Mesendoderm (in vitro differentiated cells): ENCODE measurements at regions not wholly inside any gene's neighbourhood (a gene's known extent, or its start where the extent isn't known, plus 50 kb on each side); places are given as distances from the start of the nearest gene placed in this dataset.

Experiments
- DNase-seq: peaks from one replicate; pipeline ENCODE4 v3.0.0; 2013
- H2AK5ac ChIP-seq: 2 replicates; pipeline ENCODE4 v1.6.1; 2013; ENCODE audit warnings: low read length, inconsistent platforms
- H2BK120ac ChIP-seq: 2 replicates; pipeline ENCODE4 v1.6.1; 2013; ENCODE audit warnings: low read depth, mild to moderate bottlenecking, low read length, moderate library complexity, mixed read lengths
- H2BK15ac ChIP-seq: replicated peaks from 2 replicates; pipeline ENCODE4 v1.6.1; 2013; ENCODE audit warnings: low read depth, mild to moderate bottlenecking, moderate library complexity
- H2BK5ac ChIP-seq: 2 replicates; pipeline ENCODE4 v1.6.1; 2013; ENCODE audit warnings: low read length, inconsistent platforms
- H3K18ac ChIP-seq: 2 replicates; pipeline ENCODE4 v1.6.1; 2013; ENCODE audit warnings: mild to moderate bottlenecking, low read length, mixed read lengths
- H3K23ac ChIP-seq: one replicate; pipeline ENCODE4 v1.6.1; 2013; ENCODE audit warnings: low read length
- H3K27ac ChIP-seq: 2 replicates; pipeline ENCODE4 v1.5.1; 2013; ENCODE audit warnings: low read depth, mild to moderate bottlenecking, inconsistent platforms, low read length, moderate library complexity
- H3K27me3 ChIP-seq: 2 replicates; pipeline ENCODE4 v1.6.1; 2013; ENCODE audit warnings: low read length, control low read depth, mild to moderate bottlenecking, inconsistent platforms; ENCODE audit not compliant: insufficient read depth, poor library complexity
- H3K36me3 ChIP-seq: 2 replicates; pipeline ENCODE4 v1.6.1; 2013; ENCODE audit warnings: low read length, inconsistent platforms; ENCODE audit not compliant: control insufficient read depth, insufficient read depth
- H3K4ac ChIP-seq: one replicate; pipeline ENCODE4 v1.6.1; 2013; ENCODE audit warnings: low read depth, mild to moderate bottlenecking, low read length, moderate library complexity
- H3K4me1 ChIP-seq: 2 replicates; pipeline ENCODE4 v1.6.1; 2013; ENCODE audit warnings: low read depth, low read length, inconsistent platforms; ENCODE audit not compliant: control insufficient read depth
- H3K4me2 ChIP-seq: 2 replicates; pipeline ENCODE4 v1.6.1; 2013; ENCODE audit warnings: low read length
- H3K4me3 ChIP-seq: 2 replicates; pipeline ENCODE4 v1.5.1; 2013; ENCODE audit warnings: mild to moderate bottlenecking, low read length
- H3K56ac ChIP-seq: one replicate; pipeline ENCODE4 v1.6.1; 2013; ENCODE audit warnings: low read length
- H3K79me1 ChIP-seq: 2 replicates; pipeline ENCODE4 v1.6.1; 2013; ENCODE audit warnings: low read length, inconsistent platforms
- H3K79me2 ChIP-seq: 2 replicates; pipeline ENCODE4 v1.6.1; 2013; ENCODE audit warnings: mild to moderate bottlenecking, low read length; ENCODE audit not compliant: control insufficient read depth, insufficient read depth
- H3K9ac ChIP-seq: 2 replicates; pipeline ENCODE4 v1.6.1; 2013; ENCODE audit warnings: low read length, inconsistent platforms
- H4K5ac ChIP-seq: one replicate; pipeline ENCODE4 v1.6.1; 2013; ENCODE audit warnings: low read length
- H4K8ac ChIP-seq: one replicate; pipeline ENCODE4 v1.6.1; 2013; ENCODE audit warnings: low read depth, mild to moderate bottlenecking, control low read depth, low read length, moderate library complexity
- WGBS: extraction: QIAGEN DNeasy Blood & Tissue Kit; methylation state at CpG from one replicate; pipeline ENCODE4 v1.1.7; 2013; ENCODE audit warnings: low lambda C conversion rate, missing lambda C conversion rate; ENCODE audit not compliant: insufficient coverage; ENCODE audit errors: extremely low coverage; 5-methylcytosine and 5-hydroxymethylcytosine counted together

DNA sequence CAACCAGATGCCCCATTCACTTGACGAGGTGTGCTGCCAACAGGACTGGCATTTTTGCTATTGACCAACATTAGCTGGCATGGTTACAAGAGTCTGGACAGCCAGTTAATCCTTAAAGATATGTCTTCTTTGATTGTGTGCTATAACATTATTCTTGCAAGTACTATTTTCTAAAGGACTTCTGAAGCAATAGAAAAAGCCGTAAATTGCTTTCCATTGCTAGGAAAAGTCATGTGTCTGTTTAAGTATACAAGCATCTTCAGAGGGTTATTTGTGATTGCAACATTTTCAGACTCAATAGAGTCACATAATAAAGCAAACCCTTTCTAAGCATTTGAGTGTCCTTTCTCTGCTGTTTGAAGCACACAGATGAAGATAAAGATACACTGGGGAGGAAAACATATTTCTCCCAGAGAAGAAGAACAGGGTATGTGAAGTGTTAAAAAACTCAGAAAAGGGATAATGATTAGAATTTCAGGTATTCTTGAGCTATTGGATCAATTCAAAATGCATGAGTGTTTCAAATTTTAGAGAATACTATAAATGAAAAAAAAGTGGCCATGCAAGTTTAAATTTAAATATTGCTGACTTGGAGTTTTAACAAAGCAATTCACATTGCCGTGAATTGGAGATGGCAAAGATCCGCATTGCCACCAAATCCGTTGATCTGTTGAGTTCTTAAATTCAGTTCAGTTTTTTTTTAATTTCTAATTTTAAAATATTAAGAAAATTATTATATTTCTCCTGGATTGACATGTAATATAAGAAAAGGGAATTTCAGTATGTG is 191.7 kb upstream of the MAP3K7 start:
- Histone ChIP-seq H3K79me1 (no peaks in the 10 kb centered on the region), H4K5ac (no peak overlapping the region), H3K27me3 (no peaks in the 10 kb centered on the region), H3K36me3 (no peaks in the 10 kb centered on the region), H2BK120ac (no peak overlapping the region), H2AK5ac (no peak overlapping the region), H3K4me3 (no peak overlapping the region), H3K9ac (no peak overlapping the region), H3K23ac (no peak overlapping the region), H3K79me2 (no peaks in the 10 kb centered on the region), H4K8ac (no peak overlapping the region), H3K18ac (no peak overlapping the region), H3K27ac (no peak overlapping the region), H3K4ac (no peak overlapping the region), H2BK15ac (no peak overlapping the region), H3K4me2 (no peak overlapping the region), H2BK5ac (no peak overlapping the region), H3K4me1 (no peaks in the 10 kb centered on the region), H3K56ac (no peak overlapping the region)
- no peak for DNase-seq
- no CpG with 5 or more reads among the region's 5 CpGs for WGBS

DNA sequence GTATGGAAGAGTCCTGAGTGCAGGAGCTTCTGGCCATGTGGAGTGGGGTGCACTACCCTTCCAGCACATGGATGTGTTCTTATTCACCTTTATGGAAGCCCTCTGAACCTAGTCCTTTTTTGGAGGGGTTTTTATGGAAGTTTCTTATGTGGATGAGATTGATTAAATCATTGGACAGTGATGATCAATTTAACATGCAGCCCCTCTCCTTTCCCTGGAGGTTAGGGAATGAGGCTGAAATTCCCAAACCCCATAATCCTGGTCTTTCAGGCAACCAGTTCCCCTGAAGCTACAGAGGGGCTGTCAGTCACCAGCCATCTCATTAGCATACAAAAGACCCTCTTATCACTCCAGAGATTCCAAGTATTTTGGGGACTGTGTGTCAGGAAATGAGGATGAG is 183.9 kb upstream of the MAP3K7 start:
- no peak overlapping the region for H3K9ac ChIP-seq
- H3K4me1 ChIP-seq: peaks cover 8% of the 10 kb centered on the region
- no peaks in the 10 kb centered on the region for H3K79me2 ChIP-seq
- no peak overlapping the region for H2AK5ac ChIP-seq
- H2BK120ac ChIP-seq: peak overlapping the region; percentile 73
- peak overlapping the region; percentile 86 for H3K18ac ChIP-seq
- H3K79me1 ChIP-seq: no peaks in the 10 kb centered on the region
- no peak overlapping the region for H3K23ac ChIP-seq
- H4K8ac ChIP-seq: no peak overlapping the region
- H3K36me3 ChIP-seq: no peaks in the 10 kb centered on the region
- H3K27me3 ChIP-seq: no peaks in the 10 kb centered on the region
- H2BK15ac ChIP-seq: no peak overlapping the region
- peak overlapping the region; percentile 76 for H3K4ac ChIP-seq
- H4K5ac ChIP-seq: no peak overlapping the region
- no peak overlapping the region for H3K4me3 ChIP-seq
- H3K56ac ChIP-seq: no peak overlapping the region
- H3K4me2 ChIP-seq: no peak overlapping the region
- peak; percentile 65 for DNase-seq
- H3K27ac ChIP-seq: no peak overlapping the region
- H2BK5ac ChIP-seq: peak overlapping the region; percentile 44

DNA sequence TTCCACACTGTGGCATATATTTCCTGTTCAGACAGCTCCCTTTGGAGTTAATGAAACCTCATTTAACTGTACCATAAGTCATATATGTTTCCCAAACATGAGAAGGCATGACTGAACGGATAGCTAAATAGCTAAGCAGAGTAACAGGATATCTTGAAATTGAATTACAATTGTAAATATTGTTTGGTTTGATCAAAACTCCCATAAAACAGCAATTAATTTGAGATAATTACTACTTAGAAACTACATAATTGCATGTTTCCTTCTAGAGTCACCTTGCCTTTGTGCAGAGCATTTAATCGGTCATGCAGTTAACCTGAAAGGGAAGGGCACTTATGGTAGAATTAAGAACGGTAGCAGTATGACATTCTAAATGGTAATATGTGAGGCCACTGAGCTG is 179.0 kb upstream of the MAP3K7 start:
- no peak overlapping the region for H4K5ac ChIP-seq
- H3K23ac ChIP-seq: no peak overlapping the region
- no peak overlapping the region for H3K27ac ChIP-seq
- H3K9ac ChIP-seq: no peak overlapping the region
- no CpG with 5 or more reads among the region's 3 CpGs for WGBS
- peak overlapping the region; percentile 75 for H3K18ac ChIP-seq
- no peak overlapping the region for H2AK5ac ChIP-seq
- no peak overlapping the region for H2BK15ac ChIP-seq
- peak overlapping the region; percentile 68 for H2BK5ac ChIP-seq
- H4K8ac ChIP-seq: no peak overlapping the region
- H3K36me3 ChIP-seq: no peaks in the 10 kb centered on the region
- no peaks in the 10 kb centered on the region for H3K27me3 ChIP-seq
- H3K4me1 ChIP-seq: peaks cover 6% of the 10 kb centered on the region
- H3K56ac ChIP-seq: no peak overlapping the region
- DNase-seq: no peak
- H2BK120ac ChIP-seq: no peak overlapping the region
- no peaks in the 10 kb centered on the region for H3K79me1 ChIP-seq
- no peak overlapping the region for H3K4ac ChIP-seq
- no peaks in the 10 kb centered on the region for H3K79me2 ChIP-seq
- no peak overlapping the region for H3K4me2 ChIP-seq
- no peak overlapping the region for H3K4me3 ChIP-seq

DNA sequence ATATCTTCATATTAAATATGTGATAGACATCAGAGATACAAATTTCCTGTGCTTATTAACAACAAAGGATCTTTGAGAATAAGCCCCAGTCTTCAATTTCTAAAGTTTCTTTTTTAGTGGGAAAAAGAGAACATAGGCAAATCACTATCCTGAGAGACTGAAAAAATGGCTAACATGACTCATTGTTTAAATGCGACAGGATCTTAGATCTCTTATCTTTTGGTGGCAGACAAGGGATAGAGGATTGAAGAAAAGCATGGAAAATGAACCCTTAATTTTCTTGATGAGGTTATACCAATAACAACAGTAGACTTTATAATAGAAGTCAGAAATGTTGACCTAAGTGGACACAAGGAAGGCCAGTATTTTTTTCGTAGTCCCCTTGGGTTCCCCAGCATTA is 178.6 kb upstream of the MAP3K7 start:
- Histone ChIP-seq H3K9ac (no peak overlapping the region), H4K5ac (no peak overlapping the region), H2BK120ac (no peak overlapping the region), H3K4me2 (no peak overlapping the region), H3K4me1 (peaks cover 1% of the 10 kb centered on the region), H3K79me2 (no peaks in the 10 kb centered on the region), H3K56ac (no peak overlapping the region), H3K79me1 (no peaks in the 10 kb centered on the region), H3K27ac (no peak overlapping the region), H4K8ac (no peak overlapping the region), H2BK5ac (peak overlapping the region; percentile 30), H3K27me3 (no peaks in the 10 kb centered on the region), H3K4me3 (no peak overlapping the region), H2AK5ac (no peak overlapping the region), H3K18ac (peak overlapping the region; percentile 75), H3K36me3 (no peaks in the 10 kb centered on the region), H2BK15ac (no peak overlapping the region), H3K4ac (no peak overlapping the region), H3K23ac (no peak overlapping the region)
- WGBS: no CpG with 5 or more reads among the region's 2 CpGs
- DNase-seq: peak; percentile 63

DNA sequence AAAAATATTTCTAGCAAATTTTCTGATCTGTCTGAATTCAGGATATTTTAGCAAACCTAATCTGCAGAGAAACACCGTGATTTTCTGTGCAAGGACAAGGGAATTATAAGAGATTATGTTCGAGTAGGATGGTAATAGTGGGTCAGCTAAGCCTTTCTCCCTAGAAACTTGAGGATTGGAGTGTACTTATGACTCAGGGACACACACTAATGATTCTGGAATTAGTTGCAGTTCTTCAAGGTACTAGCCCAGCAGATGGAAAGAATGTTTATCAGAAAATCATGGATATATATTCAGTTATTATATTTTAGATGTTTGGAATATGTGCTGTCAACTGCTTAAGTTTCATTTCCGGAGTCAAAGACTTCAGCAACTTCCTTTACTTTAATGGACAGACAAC is 177.1 kb upstream of the MAP3K7 start:
- H2AK5ac ChIP-seq: no peak overlapping the region
- peaks cover 1% of the 10 kb centered on the region for H3K4me1 ChIP-seq
- no peak overlapping the region for H3K4ac ChIP-seq
- H3K18ac ChIP-seq: no peak overlapping the region
- H3K23ac ChIP-seq: no peak overlapping the region
- no peak overlapping the region for H2BK5ac ChIP-seq
- DNase-seq: no peak
- no peaks in the 10 kb centered on the region for H3K36me3 ChIP-seq
- no peak overlapping the region for H3K4me2 ChIP-seq
- no peaks in the 10 kb centered on the region for H3K79me1 ChIP-seq
- H4K8ac ChIP-seq: no peak overlapping the region
- H2BK15ac ChIP-seq: no peak overlapping the region
- no peaks in the 10 kb centered on the region for H3K79me2 ChIP-seq
- H3K27me3 ChIP-seq: no peaks in the 10 kb centered on the region
- no peak overlapping the region for H3K9ac ChIP-seq
- H4K5ac ChIP-seq: no peak overlapping the region
- no CpG with 5 or more reads among the region's 3 CpGs for WGBS
- no peak overlapping the region for H3K56ac ChIP-seq
- no peak overlapping the region for H3K27ac ChIP-seq
- no peak overlapping the region for H3K4me3 ChIP-seq
- no peak overlapping the region for H2BK120ac ChIP-seq

DNA sequence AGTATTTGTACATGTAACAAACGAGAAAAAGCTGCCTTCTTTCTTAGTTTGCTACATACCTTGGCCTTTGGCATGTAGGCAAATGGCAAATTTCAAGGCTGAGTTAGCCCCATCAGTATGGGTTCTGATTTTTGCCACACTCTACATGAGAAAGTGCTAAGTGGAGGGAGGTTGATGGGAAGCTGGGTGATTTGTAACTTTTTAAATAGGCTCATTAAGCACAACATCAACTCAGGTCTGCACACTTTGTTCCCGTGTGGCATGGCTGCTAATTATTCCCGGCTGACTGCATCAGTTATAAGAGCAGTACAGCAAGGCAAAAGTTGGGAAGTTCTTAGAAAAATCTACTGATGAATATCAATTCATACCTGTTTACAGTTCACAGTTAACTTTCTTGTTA is 172.8 kb upstream of the MAP3K7 start:
- no peaks in the 10 kb centered on the region for H3K4me1 ChIP-seq
- no peaks in the 10 kb centered on the region for H3K79me2 ChIP-seq
- no peak overlapping the region for H2BK15ac ChIP-seq
- no peak overlapping the region for H3K4me2 ChIP-seq
- no peak overlapping the region for H3K23ac ChIP-seq
- H3K36me3 ChIP-seq: no peaks in the 10 kb centered on the region
- H3K4ac ChIP-seq: no peak overlapping the region
- H2BK120ac ChIP-seq: no peak overlapping the region
- no peak for DNase-seq
- H2BK5ac ChIP-seq: no peak overlapping the region
- H4K5ac ChIP-seq: no peak overlapping the region
- no peak overlapping the region for H3K18ac ChIP-seq
- H3K9ac ChIP-seq: no peak overlapping the region
- no peak overlapping the region for H3K27ac ChIP-seq
- no peak overlapping the region for H4K8ac ChIP-seq
- no peaks in the 10 kb centered on the region for H3K27me3 ChIP-seq
- H3K56ac ChIP-seq: no peak overlapping the region
- H3K4me3 ChIP-seq: no peak overlapping the region
- WGBS: no CpG with 5 or more reads among the region's 3 CpGs
- no peak overlapping the region for H2AK5ac ChIP-seq
- H3K79me1 ChIP-seq: no peaks in the 10 kb centered on the region
